ENCODE measurements at regions not wholly inside any gene's neighbourhood (a gene's known extent, or its start where the extent isn't known, plus 50 kb on each side); places are given as distances from the start of the nearest gene placed in this dataset.
A peak's percentile ranks its signal among the peaks of the same experiment; 100 is the strongest.

DNA sequence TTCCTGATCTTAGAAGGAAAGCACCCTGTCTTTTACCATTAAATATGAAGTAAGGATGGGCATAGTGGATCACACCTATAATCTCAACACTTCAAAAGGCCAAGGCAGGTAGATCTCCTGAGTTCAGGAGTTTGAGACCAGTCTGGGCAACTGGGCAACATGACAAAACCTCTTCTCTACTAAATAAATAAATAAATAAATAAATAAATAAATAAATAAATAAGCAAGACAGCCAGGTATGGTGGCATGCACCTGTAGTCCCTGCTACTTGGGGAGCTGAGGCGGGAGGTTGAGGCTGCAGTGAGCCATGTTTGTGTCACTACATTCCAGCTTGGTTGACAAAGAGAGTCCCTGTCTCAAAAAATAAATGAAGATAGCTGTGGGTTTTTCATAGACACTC, 313.1 kb downstream of the RPS24 start:
- Histone ChIP-seq H3K4me1 (no peaks in the 10 kb centered on the region), H3K36me3 (no peaks in the 10 kb centered on the region), H3K27me3 (peaks cover 0 to 4% (median 0%) of the 10 kb centered on the region in 4 donors), H3K27ac (no peak overlapping the region), H3K9me3 (no peaks in the 10 kb centered on the region), H3K4me3 (no peak overlapping the region)
- 89 to 97% methylated on average over 1 of the region's 1 CpG for WGBS, 2 donors
- DNase-seq (no peak), ATAC-seq (no peak), FAIRE-seq (no peak)
- TF ChIP-seq, protein P1, sequence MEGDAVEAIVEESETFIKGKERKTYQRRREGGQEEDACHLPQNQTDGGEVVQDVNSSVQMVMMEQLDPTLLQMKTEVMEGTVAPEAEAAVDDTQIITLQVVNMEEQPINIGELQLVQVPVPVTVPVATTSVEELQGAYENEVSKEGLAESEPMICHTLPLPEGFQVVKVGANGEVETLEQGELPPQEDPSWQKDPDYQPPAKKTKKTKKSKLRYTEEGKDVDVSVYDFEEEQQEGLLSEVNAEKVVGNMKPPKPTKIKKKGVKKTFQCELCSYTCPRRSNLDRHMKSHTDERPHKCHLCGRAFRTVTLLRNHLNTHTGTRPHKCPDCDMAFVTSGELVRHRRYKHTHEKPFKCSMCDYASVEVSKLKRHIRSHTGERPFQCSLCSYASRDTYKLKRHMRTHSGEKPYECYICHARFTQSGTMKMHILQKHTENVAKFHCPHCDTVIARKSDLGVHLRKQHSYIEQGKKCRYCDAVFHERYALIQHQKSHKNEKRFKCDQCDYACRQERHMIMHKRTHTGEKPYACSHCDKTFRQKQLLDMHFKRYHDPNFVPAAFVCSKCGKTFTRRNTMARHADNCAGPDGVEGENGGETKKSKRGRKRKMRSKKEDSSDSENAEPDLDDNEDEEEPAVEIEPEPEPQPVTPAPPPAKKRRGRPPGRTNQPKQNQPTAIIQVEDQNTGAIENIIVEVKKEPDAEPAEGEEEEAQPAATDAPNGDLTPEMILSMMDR (IDR thresholded peaks at IDR 0.05) = no peak
- intact Hi-C loops (cut with DNase I) = no loop called here

DNA sequence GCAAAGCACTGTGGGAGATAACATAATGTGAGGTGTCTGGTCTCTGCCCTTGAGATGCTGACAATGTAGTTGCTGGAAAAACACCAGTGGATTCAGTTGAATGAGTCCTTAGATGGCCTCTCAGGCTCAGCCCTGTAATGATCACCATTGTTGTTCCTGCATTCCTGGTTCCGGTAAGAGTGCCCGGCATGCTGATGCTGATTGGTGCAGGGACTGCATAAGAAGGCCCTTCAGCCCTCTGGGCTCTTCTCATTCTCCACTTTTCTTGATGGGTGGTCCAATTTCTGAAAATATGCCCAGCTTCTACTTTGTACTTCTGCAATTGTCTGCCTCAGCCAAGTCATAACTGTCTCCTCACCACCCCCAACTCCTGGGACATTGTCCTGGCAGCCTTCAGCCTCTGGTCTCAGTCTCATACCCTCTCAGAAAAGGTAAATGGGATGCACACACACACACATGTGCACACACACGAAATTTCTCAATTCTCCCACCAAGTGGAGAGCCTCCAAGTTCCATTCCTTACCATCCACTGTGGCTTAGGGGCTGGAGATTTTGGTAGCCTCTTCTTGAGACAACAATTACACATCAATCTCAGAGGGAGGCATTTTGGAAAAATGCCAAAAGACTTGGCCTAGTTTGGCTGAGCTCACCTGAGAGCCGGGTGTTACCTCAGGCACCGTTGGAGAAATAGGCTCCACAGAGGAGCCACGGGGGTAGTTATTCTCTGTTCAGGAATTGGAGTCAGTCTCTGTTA, 314.9 kb downstream of the RPS24 start:
- TF ChIP-seq, protein P1 (IDR thresholded peaks at IDR 0.05) = no peak
- Histone ChIP-seq H3K27me3 (peaks cover 0 to 4% (median 0%) of the 10 kb centered on the region in 4 donors), H3K27ac (no peak overlapping the region), H3K36me3 (no peaks in the 10 kb centered on the region), H3K4me1 (no peaks in the 10 kb centered on the region), H3K9me3 (no peaks in the 10 kb centered on the region), H3K4me3 (no peak overlapping the region)
- FAIRE-seq (no peak), ATAC-seq (peak in 1 of 4 donors; percentile 8), DNase-seq (peak in 2 of 6 donors; percentile 0 to 25)
- intact Hi-C loops (cut with DNase I) = no loop called here
- WGBS, 2 donors = 57 to 59% methylated on average over 6 of the region's 6 CpGs

DNA sequence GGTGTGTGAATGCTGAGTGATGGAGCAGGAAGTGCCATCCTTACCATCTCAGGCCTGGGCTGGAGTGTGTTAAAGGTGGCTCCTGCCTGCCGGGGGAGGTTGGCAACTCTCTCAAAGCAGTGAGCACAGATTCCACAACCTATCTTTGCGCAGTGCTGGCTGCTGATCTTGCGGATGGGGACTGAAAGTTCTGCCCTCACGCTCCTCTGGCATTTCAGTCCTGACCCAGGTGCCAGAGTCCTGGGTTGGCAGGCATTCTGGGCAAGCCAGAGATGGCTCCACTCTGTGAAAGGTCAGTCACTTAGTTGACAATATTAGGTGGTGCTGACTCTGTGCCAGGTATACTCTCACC, 315.5 kb downstream of the RPS24 start:
- FAIRE-seq (no peak), ATAC-seq (peak in 1 of 4 donors; percentile 14), DNase-seq (no peak)
- intact Hi-C loops (cut with DNase I) = no loop called here
- no peak overlapping the region for H3K4me3 ChIP-seq
- H3K36me3 ChIP-seq = no peaks in the 10 kb centered on the region
- 64 to 75% methylated on average over 4 of the region's 4 CpGs for WGBS, 2 donors
- H3K27ac ChIP-seq = no peak overlapping the region
- peaks cover 0 to 4% (median 0%) of the 10 kb centered on the region in 4 donors for H3K27me3 ChIP-seq
- H3K4me1 ChIP-seq = no peaks in the 10 kb centered on the region
- TF ChIP-seq, protein P1 (IDR thresholded peaks at IDR 0.05) = no peak
- H3K9me3 ChIP-seq = no peaks in the 10 kb centered on the region

DNA sequence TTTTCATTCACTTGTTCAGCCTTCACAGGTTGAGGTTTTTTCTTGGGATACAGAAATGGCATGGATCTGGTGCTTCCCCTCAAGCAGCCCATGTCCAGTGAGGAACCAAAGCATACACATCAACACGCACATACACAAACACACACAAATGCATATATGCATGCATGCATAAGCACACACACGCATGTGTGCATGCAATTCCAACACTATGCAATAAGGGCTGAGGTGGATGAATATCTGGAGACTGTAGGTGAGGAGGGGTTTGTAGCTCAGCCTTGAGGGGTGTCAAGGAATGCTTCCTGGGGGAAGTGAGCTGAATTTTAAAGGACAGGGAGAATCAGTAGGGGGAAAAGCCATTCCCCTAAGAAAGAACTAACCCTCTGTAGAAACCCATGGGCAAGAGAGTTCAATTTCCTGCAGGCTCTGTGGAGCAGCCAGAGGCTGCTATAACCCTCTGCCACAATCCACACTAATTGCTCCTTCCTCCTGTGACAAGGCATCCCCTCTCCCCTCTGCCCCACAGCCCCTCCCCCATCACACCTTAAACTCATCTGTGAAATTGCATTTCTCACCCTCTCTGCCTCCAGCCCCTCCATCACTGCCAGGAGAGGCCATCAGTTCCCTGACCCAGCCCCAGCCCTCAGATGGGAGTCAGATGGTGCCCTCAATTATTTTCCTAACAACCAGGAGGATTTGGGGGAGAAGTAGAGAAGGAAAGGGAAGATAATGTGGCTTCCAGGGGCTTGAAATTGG, 316.4 kb downstream of the RPS24 start:
- 89 to 92% methylated on average over 2 of the region's 2 CpGs for WGBS, 2 donors
- peaks cover 0 to 2% (median 0%) of the 10 kb centered on the region in 4 donors for H3K27me3 ChIP-seq

More for the DNA sequence above, 316.4 kb downstream of the RPS24 start:
- Histone ChIP-seq H3K9me3 (no peaks in the 10 kb centered on the region), H3K27ac (no peak overlapping the region), H3K4me3 (no peak overlapping the region), H3K4me1 (no peaks in the 10 kb centered on the region), H3K36me3 (no peaks in the 10 kb centered on the region)
- TF ChIP-seq, protein P1 (IDR thresholded peaks at IDR 0.05) = no peak
- FAIRE-seq = no peak
- intact Hi-C loops (cut with DNase I) = no loop called here
- DNase-seq = peak in 1 of 6 donors; percentile 16
- no peak for ATAC-seq

Measured in pancreas (tissue), 10 donors.